ENCODE measurements at regions not wholly inside any gene's neighbourhood (a gene's known extent, or its start where the extent isn't known, plus 50 kb on each side); places are given as distances from the start of the nearest gene placed in this dataset.

- H3K4me1 Mint-ChIP-seq = no peaks in the 10 kb centered on the region
- DNase-seq (ENCODE audit: low spot score in 2 of 2) = no peak
- no peak overlapping the region for H3K27ac Mint-ChIP-seq
- no peaks in the 10 kb centered on the region for H3K9me3 Mint-ChIP-seq
- ATAC-seq = no peak
- H3K4me3 Mint-ChIP-seq = no peak overlapping the region
- no peaks in the 10 kb centered on the region for H3K36me3 Mint-ChIP-seq
Measured at GRCh38 chr16:77645764-77646163, 76.5 kb upstream of the NUDT7 start.

GRCh38 chr16:77647726-77648125 lies 74.6 kb upstream of the NUDT7 start:
- DNase-seq (ENCODE audit: low spot score in 2 of 2) = no peak
- H3K4me3 Mint-ChIP-seq = no peak overlapping the region
- H3K4me1 Mint-ChIP-seq = no peaks in the 10 kb centered on the region
- no peak overlapping the region for H3K27ac Mint-ChIP-seq
- no peaks in the 10 kb centered on the region for H3K36me3 Mint-ChIP-seq
- no peak for ATAC-seq
- no peaks in the 10 kb centered on the region for H3K9me3 Mint-ChIP-seq

GRCh38 chr16:77650761-77651160 lies 71.6 kb upstream of the NUDT7 start:
- H3K4me3 Mint-ChIP-seq = no peak overlapping the region
- no peak overlapping the region for H3K27ac Mint-ChIP-seq
- no peaks in the 10 kb centered on the region for H3K4me1 Mint-ChIP-seq
- H3K36me3 Mint-ChIP-seq = no peaks in the 10 kb centered on the region
- ATAC-seq (no peak), DNase-seq (ENCODE audit: low spot score in 2 of 2) (no peak)
- H3K9me3 Mint-ChIP-seq = no peaks in the 10 kb centered on the region

GRCh38 chr16:77652399-77652798 lies 69.9 kb upstream of the NUDT7 start:
- Mint-ChIP-seq H3K36me3 (no peaks in the 10 kb centered on the region), H3K27ac (no peak overlapping the region), H3K4me3 (no peak overlapping the region), H3K9me3 (no peaks in the 10 kb centered on the region), H3K4me1 (no peaks in the 10 kb centered on the region)
- DNase-seq (ENCODE audit: low spot score in 2 of 2) (no peak), ATAC-seq (no peak)

GRCh38 chr16:77657016-77657415 lies 65.3 kb upstream of the NUDT7 start:
- ATAC-seq (no peak), DNase-seq (ENCODE audit: low spot score in 2 of 2) (no peak)
- no peak overlapping the region for H3K27ac Mint-ChIP-seq
- no peaks in the 10 kb centered on the region for H3K4me1 Mint-ChIP-seq
- H3K36me3 Mint-ChIP-seq = no peaks in the 10 kb centered on the region
- no peaks in the 10 kb centered on the region for H3K9me3 Mint-ChIP-seq
- H3K4me3 Mint-ChIP-seq = no peak overlapping the region

GRCh38 chr16:77660311-77660710 lies 62.0 kb upstream of the NUDT7 start:
- no peak for DNase-seq (ENCODE audit: low spot score in 2 of 2)
- Mint-ChIP-seq H3K9me3 (peaks cover 3% of the 10 kb centered on the region), H3K4me1 (no peaks in the 10 kb centered on the region), H3K36me3 (no peaks in the 10 kb centered on the region), H3K4me3 (no peak overlapping the region), H3K27ac (no peak overlapping the region)
- no peak for ATAC-seq

- Mint-ChIP-seq H3K4me3 (no peak overlapping the region), H3K27ac (no peak overlapping the region), H3K36me3 (no peaks in the 10 kb centered on the region), H3K4me1 (no peaks in the 10 kb centered on the region), H3K9me3 (peaks cover 3% of the 10 kb centered on the region)
- DNase-seq (ENCODE audit: low spot score in 2 of 2) (no peak), ATAC-seq (no peak)
Measured at GRCh38 chr16:77662246-77662645, 60.1 kb upstream of the NUDT7 start.

- DNase-seq (ENCODE audit: low spot score in 2 of 2) (no peak), ATAC-seq (no peak)
- H3K4me3 Mint-ChIP-seq = no peak overlapping the region
- H3K9me3 Mint-ChIP-seq = peaks cover 3% of the 10 kb centered on the region
- no peaks in the 10 kb centered on the region for H3K4me1 Mint-ChIP-seq
- no peak overlapping the region for H3K27ac Mint-ChIP-seq
- H3K36me3 Mint-ChIP-seq = no peaks in the 10 kb centered on the region
Measured at GRCh38 chr16:77663711-77664110, 58.6 kb upstream of the NUDT7 start.

GRCh38 chr16:77666771-77667170 lies 55.5 kb upstream of the NUDT7 start:
- H3K27ac Mint-ChIP-seq = no peak overlapping the region
- H3K4me3 Mint-ChIP-seq = no peak overlapping the region
- H3K9me3 Mint-ChIP-seq = peaks cover 3% of the 10 kb centered on the region
- DNase-seq (ENCODE audit: low spot score in 2 of 2) (no peak), ATAC-seq (no peak)
- H3K36me3 Mint-ChIP-seq = no peaks in the 10 kb centered on the region
- H3K4me1 Mint-ChIP-seq = no peaks in the 10 kb centered on the region

- DNase-seq (ENCODE audit: low spot score in 2 of 2) = no peak
- H3K4me1 Mint-ChIP-seq = no peaks in the 10 kb centered on the region
- H3K36me3 Mint-ChIP-seq = no peaks in the 10 kb centered on the region
- H3K27ac Mint-ChIP-seq = no peak overlapping the region
- no peak overlapping the region for H3K4me3 Mint-ChIP-seq
- no peak for ATAC-seq
- H3K9me3 Mint-ChIP-seq = no peaks in the 10 kb centered on the region
Measured at GRCh38 chr16:77668201-77668600, 54.1 kb upstream of the NUDT7 start.

- Mint-ChIP-seq H3K4me1 (no peaks in the 10 kb centered on the region), H3K9me3 (no peaks in the 10 kb centered on the region), H3K27ac (no peak overlapping the region), H3K36me3 (no peaks in the 10 kb centered on the region), H3K4me3 (no peak overlapping the region)
- no peak for DNase-seq (ENCODE audit: low spot score in 2 of 2)
- ATAC-seq = no peak
Measured at GRCh38 chr16:77669057-77669456, 53.3 kb upstream of the NUDT7 start.
